ENCODE measurements at regions not wholly inside any gene's neighbourhood (a gene's known extent, or its start where the extent isn't known, plus 50 kb on each side); places are given as distances from the start of the nearest gene placed in this dataset.
"Not testable (repeated sequence)": the region's sequence is repeated elsewhere in the genome, so short reads cannot be mapped to it uniquely, and the experiment has no call there.

GRCh38 chr6:170146640-170147039, 144.2 kb downstream of the DLL1 start:
- no peaks in the 10 kb centered on the region for H4K20me1 ChIP-seq (ENCODE audit: low read depth, low read length)
- peaks cover 6% of the 10 kb centered on the region; the same call in 1 of the 2 replicates for H3K9me3 ChIP-seq (ENCODE audit: insufficient read depth, low read length)
- no peak overlapping the region for H3K9ac ChIP-seq (ENCODE audit: low read length)
- H3K27ac ChIP-seq (ENCODE audit: low read depth, low read length), result no peak overlapping the region
- H3F3A ChIP-seq (ENCODE audit: insufficient read depth), result no peaks in the 10 kb centered on the region
- H3K9me2 ChIP-seq (replicated peaks; ENCODE audit: insufficient read depth, low read length), result no peaks in the 10 kb centered on the region
- H3K79me2 ChIP-seq (ENCODE audit: insufficient read depth, low read length), result no peaks in the 10 kb centered on the region
- no peaks in the 10 kb centered on the region for H3K27me3 ChIP-seq (ENCODE audit: low read length)
- H2AFZ ChIP-seq (ENCODE audit: low read depth, low read length, severe bottlenecking), result no peak overlapping the region
- TF ChIP-seq EZH2phosphoT487 (conservative IDR thresholded peaks at IDR 0.05; ENCODE audit: low read length), result no peak
- no peak for TF ChIP-seq CTCF (IDR thresholded peaks at IDR 0.05; ENCODE audit: insufficient read depth, low read length, poor library complexity, severe bottlenecking)
- H3K4me3 ChIP-seq (ENCODE audit: insufficient read depth, low read length, poor library complexity, severe bottlenecking), result no peak overlapping the region
- no peaks in the 10 kb centered on the region for H3K36me3 ChIP-seq (ENCODE audit: low read length)
- H3K4me2 ChIP-seq (ENCODE audit: low read depth, low read length, poor library complexity, severe bottlenecking), result no peak overlapping the region

GRCh38 chr6:170146131-170146530, 144.7 kb downstream of the DLL1 start:
- H3F3A ChIP-seq (ENCODE audit: insufficient read depth); H3K9me2 ChIP-seq (replicated peaks; ENCODE audit: insufficient read depth, low read length); H3K79me2 ChIP-seq (ENCODE audit: insufficient read depth, low read length); H3K27ac ChIP-seq (ENCODE audit: low read depth, low read length); H3K9ac ChIP-seq (ENCODE audit: low read length); H3K9me3 ChIP-seq (ENCODE audit: insufficient read depth, low read length); H3K4me2 ChIP-seq (ENCODE audit: low read depth, low read length, poor library complexity, severe bottlenecking); H2AFZ ChIP-seq (ENCODE audit: low read depth, low read length, severe bottlenecking); H3K4me3 ChIP-seq (ENCODE audit: insufficient read depth, low read length, poor library complexity, severe bottlenecking); H3K27me3 ChIP-seq (ENCODE audit: low read length); H4K20me1 ChIP-seq (ENCODE audit: low read depth, low read length); H3K36me3 ChIP-seq (ENCODE audit: low read length): not testable (repeated sequence)

DNA sequence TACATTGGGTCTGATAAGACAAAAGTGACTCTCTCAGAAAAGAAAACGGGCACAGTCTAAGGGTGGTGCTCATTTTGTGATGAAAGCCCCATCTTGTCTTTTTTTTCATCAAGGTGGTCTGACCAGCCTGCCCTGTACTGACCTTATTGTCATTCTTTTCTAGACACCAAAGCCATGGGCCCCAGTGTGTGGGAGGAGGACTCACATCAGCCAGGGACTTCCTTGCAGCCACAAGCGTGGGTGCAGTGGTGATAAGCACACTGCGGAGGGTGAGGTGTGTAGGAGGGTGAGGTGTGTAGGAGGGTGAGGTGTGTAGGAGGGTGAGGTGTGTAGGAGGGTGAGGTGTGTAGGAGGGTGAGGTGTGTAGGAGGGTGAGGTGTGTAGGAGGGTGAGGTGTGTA, 145.2 kb downstream of the DLL1 start:
- H3K27ac ChIP-seq (ENCODE audit: low read depth, low read length); H3K4me2 ChIP-seq (ENCODE audit: low read depth, low read length, poor library complexity, severe bottlenecking); H4K20me1 ChIP-seq (ENCODE audit: low read depth, low read length); H3K9ac ChIP-seq (ENCODE audit: low read length); H3K79me2 ChIP-seq (ENCODE audit: insufficient read depth, low read length); H3F3A ChIP-seq (ENCODE audit: insufficient read depth); H3K9me2 ChIP-seq (replicated peaks; ENCODE audit: insufficient read depth, low read length); H3K36me3 ChIP-seq (ENCODE audit: low read length); H2AFZ ChIP-seq (ENCODE audit: low read depth, low read length, severe bottlenecking); H3K27me3 ChIP-seq (ENCODE audit: low read length); H3K9me3 ChIP-seq (ENCODE audit: insufficient read depth, low read length); H3K4me3 ChIP-seq (ENCODE audit: insufficient read depth, low read length, poor library complexity, severe bottlenecking): not testable (repeated sequence)

GRCh38 chr6:170145272-170145592, 145.6 kb downstream of the DLL1 start:
- no peak for TF ChIP-seq CTCF (IDR thresholded peaks at IDR 0.05; ENCODE audit: insufficient read depth, low read length, poor library complexity, severe bottlenecking)
- TF ChIP-seq EZH2phosphoT487 (conservative IDR thresholded peaks at IDR 0.05; ENCODE audit: low read length), result no peak
- Histone ChIP-seq H2AFZ (ENCODE audit: low read depth, low read length, severe bottlenecking) (no peak overlapping the region), H3K27ac (ENCODE audit: low read depth, low read length) (no peak overlapping the region), H3F3A (ENCODE audit: insufficient read depth) (no peaks in the 10 kb centered on the region), H3K4me3 (ENCODE audit: insufficient read depth, low read length, poor library complexity, severe bottlenecking) (no peak overlapping the region), H3K36me3 (ENCODE audit: low read length) (no peaks in the 10 kb centered on the region), H3K4me2 (ENCODE audit: low read depth, low read length, poor library complexity, severe bottlenecking) (no peak overlapping the region), H3K9me3 (ENCODE audit: insufficient read depth, low read length) (peaks cover 6% of the 10 kb centered on the region; the same call in 1 of the 2 replicates), H4K20me1 (ENCODE audit: low read depth, low read length) (no peaks in the 10 kb centered on the region), H3K27me3 (ENCODE audit: low read length) (no peaks in the 10 kb centered on the region), H3K79me2 (ENCODE audit: insufficient read depth, low read length) (no peaks in the 10 kb centered on the region), H3K9me2 (replicated peaks; ENCODE audit: insufficient read depth, low read length) (no peaks in the 10 kb centered on the region), H3K9ac (ENCODE audit: low read length) (no peak overlapping the region)

All from SU-DHL-6 (cell line).